ENCODE measurements at regions not wholly inside any gene's neighbourhood (a gene's known extent, or its start where the extent isn't known, plus 50 kb on each side); places are given as distances from the start of the nearest gene placed in this dataset.

DNA sequence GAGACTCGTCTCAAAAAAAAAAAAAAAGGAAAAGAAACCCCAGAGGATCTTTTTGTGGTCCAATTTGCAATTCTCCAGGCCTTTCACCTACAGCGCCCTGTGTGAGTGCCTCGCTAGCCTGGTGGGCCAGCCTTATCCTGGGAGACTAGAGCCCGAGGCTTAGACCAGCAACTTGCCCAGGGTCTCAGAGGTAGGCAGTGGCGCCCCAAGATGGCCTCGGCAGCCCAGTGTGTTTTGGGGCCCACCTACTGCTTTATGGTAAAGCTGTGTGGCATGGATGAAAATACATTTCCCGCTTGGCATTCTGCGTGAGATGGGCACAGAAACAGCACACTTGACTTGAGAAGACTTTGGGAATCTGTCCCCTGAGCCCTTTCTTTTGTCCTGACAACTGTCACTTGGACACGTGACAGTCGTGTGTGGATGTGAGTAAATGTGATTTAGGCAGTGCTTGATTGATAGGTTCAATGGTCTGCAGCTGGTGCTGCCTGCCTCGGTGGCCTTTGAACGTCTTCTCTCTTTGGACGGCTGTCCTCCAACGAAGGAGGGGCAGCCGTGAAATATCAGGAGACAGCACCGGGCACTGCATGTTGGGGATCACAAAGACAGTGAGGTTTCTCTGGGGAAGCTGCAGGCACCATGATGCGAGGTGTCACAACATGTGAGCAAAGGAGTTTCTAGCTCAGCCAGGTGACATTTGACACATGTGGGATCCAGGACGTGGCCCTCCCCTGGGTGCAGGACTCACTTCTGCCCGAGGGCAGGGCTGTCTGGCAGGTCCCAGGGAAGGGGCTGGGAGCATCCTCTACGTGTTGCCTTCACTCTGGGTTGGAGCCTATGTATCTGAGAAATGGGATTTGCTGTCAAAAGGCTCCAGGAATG is 209.5 kb upstream of the TWIST2 start:
- TF ChIP-seq, protein P1, sequence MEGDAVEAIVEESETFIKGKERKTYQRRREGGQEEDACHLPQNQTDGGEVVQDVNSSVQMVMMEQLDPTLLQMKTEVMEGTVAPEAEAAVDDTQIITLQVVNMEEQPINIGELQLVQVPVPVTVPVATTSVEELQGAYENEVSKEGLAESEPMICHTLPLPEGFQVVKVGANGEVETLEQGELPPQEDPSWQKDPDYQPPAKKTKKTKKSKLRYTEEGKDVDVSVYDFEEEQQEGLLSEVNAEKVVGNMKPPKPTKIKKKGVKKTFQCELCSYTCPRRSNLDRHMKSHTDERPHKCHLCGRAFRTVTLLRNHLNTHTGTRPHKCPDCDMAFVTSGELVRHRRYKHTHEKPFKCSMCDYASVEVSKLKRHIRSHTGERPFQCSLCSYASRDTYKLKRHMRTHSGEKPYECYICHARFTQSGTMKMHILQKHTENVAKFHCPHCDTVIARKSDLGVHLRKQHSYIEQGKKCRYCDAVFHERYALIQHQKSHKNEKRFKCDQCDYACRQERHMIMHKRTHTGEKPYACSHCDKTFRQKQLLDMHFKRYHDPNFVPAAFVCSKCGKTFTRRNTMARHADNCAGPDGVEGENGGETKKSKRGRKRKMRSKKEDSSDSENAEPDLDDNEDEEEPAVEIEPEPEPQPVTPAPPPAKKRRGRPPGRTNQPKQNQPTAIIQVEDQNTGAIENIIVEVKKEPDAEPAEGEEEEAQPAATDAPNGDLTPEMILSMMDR (IDR thresholded peaks at IDR 0.05; ENCODE audit: unreplicated experiment) = no peak
- Mint-ChIP-seq H3K27me3 (ENCODE audit: low read depth) (peaks cover 17% of the 10 kb centered on the region), H3K9me3 (no peaks in the 10 kb centered on the region), H3K4me3 (no peak overlapping the region), H3K4me1 (peaks cover 17% of the 10 kb centered on the region), H3K27ac (no peak overlapping the region), H3K36me3 (no peaks in the 10 kb centered on the region)
- DNase-seq (ENCODE audit: low spot score in 2 of 2, unreplicated experiment in 2 of 2) = no peak

DNA sequence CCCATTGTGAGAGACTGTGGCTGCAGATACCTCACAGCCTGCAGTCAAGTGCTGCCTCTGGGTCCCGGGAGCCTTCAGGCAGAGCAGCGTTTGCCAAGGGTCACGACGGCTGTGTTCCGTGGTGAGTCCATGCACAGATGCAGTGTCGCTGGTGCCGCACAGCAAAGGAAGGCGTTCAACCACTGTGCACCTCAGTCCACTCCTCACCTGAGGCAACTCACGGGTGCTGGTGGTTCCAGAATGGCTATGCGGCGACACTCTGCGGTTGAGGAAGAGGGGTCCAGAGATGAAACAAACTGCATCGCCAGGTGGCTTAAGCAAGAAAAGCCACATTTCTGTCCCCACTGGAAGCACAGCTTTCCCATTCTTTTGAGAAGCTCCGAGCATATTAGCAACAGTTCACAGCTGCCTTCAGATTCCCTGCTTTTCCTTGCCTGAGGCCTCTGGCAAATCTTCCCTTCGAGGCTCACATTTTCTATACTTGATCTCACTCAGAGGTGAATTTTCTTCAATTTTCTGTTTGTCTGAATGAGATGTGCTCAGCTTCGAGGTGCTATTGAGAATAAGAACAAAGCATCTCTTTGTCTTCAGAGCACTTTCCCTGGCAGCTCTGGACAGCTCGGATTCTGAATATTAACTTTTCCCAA is 208.8 kb upstream of the TWIST2 start:
- Mint-ChIP-seq H3K27ac (no peak overlapping the region), H3K4me3 (no peak overlapping the region), H3K27me3 (ENCODE audit: low read depth) (peaks cover 12% of the 10 kb centered on the region), H3K4me1 (peaks cover 17% of the 10 kb centered on the region), H3K36me3 (no peaks in the 10 kb centered on the region), H3K9me3 (no peaks in the 10 kb centered on the region)
- no peak for DNase-seq (ENCODE audit: low spot score in 2 of 2, unreplicated experiment in 2 of 2)
- TF ChIP-seq, protein P1 (IDR thresholded peaks at IDR 0.05; ENCODE audit: unreplicated experiment) = no peak

- peaks cover 9% of the 10 kb centered on the region for H3K27me3 Mint-ChIP-seq (ENCODE audit: low read depth)
- no peak overlapping the region for H3K27ac Mint-ChIP-seq
- H3K4me1 Mint-ChIP-seq = peaks cover 13% of the 10 kb centered on the region
- DNase-seq (ENCODE audit: low spot score in 2 of 2, unreplicated experiment in 2 of 2) = no peak
- no peak overlapping the region for H3K4me3 Mint-ChIP-seq
- TF ChIP-seq, protein P1 (IDR thresholded peaks at IDR 0.05; ENCODE audit: unreplicated experiment) = no peak
- H3K36me3 Mint-ChIP-seq = no peaks in the 10 kb centered on the region
- H3K9me3 Mint-ChIP-seq = no peaks in the 10 kb centered on the region
These were observed 207.4 kb upstream of the TWIST2 start for GRCh38 chr2:238640486-238640885.

DNA sequence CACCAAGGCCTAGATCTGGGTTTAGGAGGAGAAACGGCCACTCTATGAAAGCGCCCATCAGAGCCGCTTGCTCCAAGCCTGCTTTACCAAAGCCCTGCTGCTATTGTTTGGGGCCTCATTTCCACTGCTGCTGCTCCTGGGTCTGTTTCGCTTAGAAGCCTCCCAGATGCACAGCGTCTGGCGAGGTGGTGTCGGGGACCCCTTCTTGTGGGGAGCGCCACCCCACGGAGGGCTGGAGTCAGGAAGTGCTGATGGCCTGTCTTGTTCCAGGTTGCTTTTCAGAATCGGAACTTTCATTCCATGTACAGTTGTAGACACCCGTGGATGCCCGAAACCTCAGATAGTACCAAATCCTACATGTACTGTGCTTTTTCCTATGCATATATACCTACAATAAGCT is 204.9 kb upstream of the TWIST2 start:
- DNase-seq (ENCODE audit: low spot score in 2 of 2, unreplicated experiment in 2 of 2) = no peak
- H3K4me1 Mint-ChIP-seq = no peaks in the 10 kb centered on the region
- no peaks in the 10 kb centered on the region for H3K36me3 Mint-ChIP-seq
- H3K4me3 Mint-ChIP-seq = no peak overlapping the region
- TF ChIP-seq, protein P1 (IDR thresholded peaks at IDR 0.05; ENCODE audit: unreplicated experiment) = no peak
- H3K27ac Mint-ChIP-seq = no peak overlapping the region
- H3K27me3 Mint-ChIP-seq (ENCODE audit: low read depth) = peaks cover 7% of the 10 kb centered on the region
- H3K9me3 Mint-ChIP-seq = no peaks in the 10 kb centered on the region

GRCh38 chr2:238643400-238643907 is 204.4 kb upstream of the TWIST2 start:
- Mint-ChIP-seq H3K4me1 (no peaks in the 10 kb centered on the region), H3K4me3 (no peak overlapping the region), H3K27me3 (ENCODE audit: low read depth) (peaks cover 7% of the 10 kb centered on the region), H3K9me3 (no peaks in the 10 kb centered on the region), H3K27ac (no peak overlapping the region), H3K36me3 (no peaks in the 10 kb centered on the region)
- DNase-seq (ENCODE audit: low spot score in 2 of 2, unreplicated experiment in 2 of 2) = no peak
- TF ChIP-seq, protein P1 (IDR thresholded peaks at IDR 0.05; ENCODE audit: unreplicated experiment) = no peak
